ENCODE measurements at regions not wholly inside any gene's neighbourhood (a gene's known extent, or its start where the extent isn't known, plus 50 kb on each side); places are given as distances from the start of the nearest gene placed in this dataset.
A peak's percentile ranks its signal among the peaks of the same experiment; 100 is the strongest.

GRCh38 chr7:36086571-36086970 is 66.5 kb upstream of the EEPD1 start:
- DNase-seq (ENCODE audit: insufficient read length, low spot score) (no peak), FAIRE-seq (no peak)

- no peak for FAIRE-seq
- DNase-seq (ENCODE audit: insufficient read length, low spot score) = no peak
These were observed 64.5 kb upstream of the EEPD1 start for GRCh38 chr7:36088553-36088952.

GRCh38 chr7:36088966-36089365 is 64.1 kb upstream of the EEPD1 start:
- FAIRE-seq = no peak
- no peak for DNase-seq (ENCODE audit: insufficient read length, low spot score)

GRCh38 chr7:36090976-36091873 is 61.8 kb upstream of the EEPD1 start:
- DNase-seq (ENCODE audit: insufficient read length, low spot score) (no peak), FAIRE-seq (no peak)

GRCh38 chr7:36091874-36092176 is 61.2 kb upstream of the EEPD1 start:
- DNase-seq (ENCODE audit: insufficient read length, low spot score) (no peak), FAIRE-seq (peak; percentile 49)

- DNase-seq (ENCODE audit: insufficient read length, low spot score) (no peak), FAIRE-seq (no peak)
These were observed 60.8 kb upstream of the EEPD1 start for GRCh38 chr7:36092221-36092771.

- no peak for FAIRE-seq
These were observed 56.5 kb upstream of the EEPD1 start for GRCh38 chr7:36096460-36097095.

GRCh38 chr7:36098096-36098495 is 55.0 kb upstream of the EEPD1 start:
- FAIRE-seq (no peak), DNase-seq (ENCODE audit: insufficient read length, low spot score) (no peak)

More at GRCh38 chr7:36096460-36097095, 56.5 kb upstream of the EEPD1 start:
- no peak for DNase-seq (ENCODE audit: insufficient read length, low spot score)

- no peak for DNase-seq (ENCODE audit: insufficient read length, low spot score)
- FAIRE-seq = no peak
These were observed 52.8 kb upstream of the EEPD1 start for GRCh38 chr7:36100226-36100625.

- DNase-seq (ENCODE audit: insufficient read length, low spot score) (no peak), FAIRE-seq (no peak)
These were observed 52.4 kb upstream of the EEPD1 start for GRCh38 chr7:36100634-36101033.

All from HTR-8/SVneo (cell line).